Gastrocnemius medialis (tissue), 4 donors: ENCODE measurements at regions not wholly inside any gene's neighbourhood (a gene's known extent, or its start where the extent isn't known, plus 50 kb on each side); places are given as distances from the start of the nearest gene placed in this dataset.

Source experiments
- POLR2A ChIP-seq, 2 donors: fragments of 450-650 bp; IDR thresholded peaks; one replicate each; pipeline ENCODE4 v1.6.1; 2017; ENCODE audit warnings: antibody characterized with exemption in 2 of 2, mild to moderate bottlenecking in 2 of 2, moderate library complexity in 2 of 2
- TF ChIP-seq, protein P1 (sequence below), 5 experiments: fragments of 450-650 bp in 3 of 5; fragments of 200-600 bp in 2 of 5; sonication (generic) in 2 of 5; IDR thresholded peaks in 4 of 5; conservative IDR thresholded peaks in 1 of 5; 1 replicate in 4 of 5; 2 replicates in 1 of 5; pipeline ENCODE4 v1.5.1; 2016 to 2019; ENCODE audit warnings: antibody characterized with exemption in 5 of 5, mild to moderate bottlenecking in 3 of 5, moderate library complexity in 3 of 5

- TF ChIP-seq, protein P1, sequence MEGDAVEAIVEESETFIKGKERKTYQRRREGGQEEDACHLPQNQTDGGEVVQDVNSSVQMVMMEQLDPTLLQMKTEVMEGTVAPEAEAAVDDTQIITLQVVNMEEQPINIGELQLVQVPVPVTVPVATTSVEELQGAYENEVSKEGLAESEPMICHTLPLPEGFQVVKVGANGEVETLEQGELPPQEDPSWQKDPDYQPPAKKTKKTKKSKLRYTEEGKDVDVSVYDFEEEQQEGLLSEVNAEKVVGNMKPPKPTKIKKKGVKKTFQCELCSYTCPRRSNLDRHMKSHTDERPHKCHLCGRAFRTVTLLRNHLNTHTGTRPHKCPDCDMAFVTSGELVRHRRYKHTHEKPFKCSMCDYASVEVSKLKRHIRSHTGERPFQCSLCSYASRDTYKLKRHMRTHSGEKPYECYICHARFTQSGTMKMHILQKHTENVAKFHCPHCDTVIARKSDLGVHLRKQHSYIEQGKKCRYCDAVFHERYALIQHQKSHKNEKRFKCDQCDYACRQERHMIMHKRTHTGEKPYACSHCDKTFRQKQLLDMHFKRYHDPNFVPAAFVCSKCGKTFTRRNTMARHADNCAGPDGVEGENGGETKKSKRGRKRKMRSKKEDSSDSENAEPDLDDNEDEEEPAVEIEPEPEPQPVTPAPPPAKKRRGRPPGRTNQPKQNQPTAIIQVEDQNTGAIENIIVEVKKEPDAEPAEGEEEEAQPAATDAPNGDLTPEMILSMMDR (IDR thresholded peaks at IDR 0.05 in 4 of 5, conservative IDR thresholded peaks at IDR 0.05 in 1 of 5): no peak
- TF ChIP-seq POLR2A (IDR thresholded peaks at IDR 0.05): no peak
Measured at GRCh38 chr2:38146275-38146906, 70.4 kb upstream of the CYP1B1 start.
